ENCODE measurements at regions not wholly inside any gene's neighbourhood (a gene's known extent, or its start where the extent isn't known, plus 50 kb on each side); places are given as distances from the start of the nearest gene placed in this dataset.

- TF ChIP-seq RCOR1 (conservative IDR thresholded peaks at IDR 0.05; ENCODE audit: low read depth, low read length): no peak
Measured at GRCh38 chr3:20842002-20842401, 656.0 kb upstream of the SGO1 start (continued).

DNA sequence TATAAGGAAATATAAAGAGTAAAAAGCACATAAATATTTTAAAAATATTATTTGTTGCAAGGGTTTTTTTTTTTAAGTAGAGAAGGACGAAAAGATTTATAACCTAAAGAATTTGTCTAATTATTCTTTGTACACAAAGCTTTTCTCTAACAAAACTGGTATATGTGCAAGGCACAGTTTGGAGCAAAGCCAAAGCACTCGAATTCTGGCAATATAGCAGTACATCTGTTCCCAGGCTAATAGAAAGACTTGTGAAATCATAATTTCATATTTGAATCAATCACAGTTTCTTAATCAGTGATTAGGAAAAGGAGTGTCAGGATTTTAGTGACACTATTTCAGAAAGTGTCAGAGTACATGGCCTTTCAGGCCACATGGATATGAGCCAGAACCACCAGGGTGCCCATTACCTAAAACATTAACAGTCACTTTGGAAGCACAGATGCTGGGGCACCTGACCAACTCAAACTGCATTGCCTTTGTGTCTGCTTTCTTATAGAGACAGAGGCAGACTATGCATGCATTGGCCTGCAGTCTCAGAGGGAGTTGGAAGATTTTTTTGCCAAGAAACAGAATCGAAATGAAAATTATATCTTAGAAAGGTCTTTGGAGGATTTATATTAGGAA, 651.8 kb upstream of the SGO1 start:
- no peak for ATAC-seq
- CTCF ChIA-PET: no interaction called here
- POLR2A ChIA-PET: no interaction called here

More for the DNA sequence above, 651.8 kb upstream of the SGO1 start:
- DNase-seq (ENCODE audit: low read depth, low spot score): no peak
- no peaks in the 10 kb centered on the region for H3K27me3 ChIP-seq (replicated peaks in 1 of 2; ENCODE audit: control insufficient read depth in 2 of 2, insufficient read depth in 2 of 2, low read length in 1 of 2)
- H3K27ac ChIP-seq (ENCODE audit: control insufficient read depth, insufficient read depth): no peak overlapping the region
- BruUV-seq (replicated peaks): no TSS peak
- no peak overlapping the region for H3K4me3 ChIP-seq
- no peaks in the 10 kb centered on the region for H3K9me3 ChIP-seq (replicated peaks; ENCODE audit: control insufficient read depth, insufficient read depth, low read length)
- SMC1A ChIA-PET (ENCODE audit: uncharacterized antibody, unreplicated experiment): no interaction called here
- no peak for FAIRE-seq
- intact Hi-C loops (cut with micrococcal nuclease; ENCODE audit: unreplicated experiment) (no loop called here), in situ Hi-C loops (cut with MboI) (no loop called here)
- H3K9ac ChIP-seq (ENCODE audit: control insufficient read depth, insufficient read depth, low read length): no peak overlapping the region
- H3K36me3 ChIP-seq (ENCODE audit: control insufficient read depth in 2 of 2, insufficient read depth in 2 of 2, low read length in 1 of 2): no peaks in the 10 kb centered on the region
- H3K79me2 ChIP-seq (ENCODE audit: control insufficient read depth, insufficient read depth, low read length): no peaks in the 10 kb centered on the region
- H2AFZ ChIP-seq (ENCODE audit: control insufficient read depth, low read depth, low read length): no peak overlapping the region
- 0% methylated on average over 3 of the region's 3 CpGs for WGBS (ENCODE audit: insufficient coverage, insufficient replicate concordance, low lambda C conversion rate, missing lambda C conversion rate)
- H3K4me1 ChIP-seq (ENCODE audit: control insufficient read depth, insufficient read depth, low read length): no peaks in the 10 kb centered on the region
- H4K20me1 ChIP-seq (ENCODE audit: control insufficient read depth, insufficient read depth): no peaks in the 10 kb centered on the region
- RAD21 ChIA-PET (ENCODE audit: unreplicated experiment): no interaction called here
- H3K4me2 ChIP-seq (ENCODE audit: control insufficient read depth, insufficient read depth): no peak overlapping the region
- TF ChIP-seq IKZF1 (conservative IDR thresholded peaks at IDR 0.05): no peak
- TF ChIP-seq NFIC (IDR thresholded peaks at IDR 0.05; ENCODE audit: low read depth, low read length): no peak
- no peak for TF ChIP-seq MTA3 (IDR thresholded peaks at IDR 0.05; ENCODE audit: borderline replicate concordance, low read length)
- no peak for TF ChIP-seq IKZF2 (IDR thresholded peaks at IDR 0.05)
- TF ChIP-seq ZNF274 (IDR thresholded peaks at IDR 0.05; ENCODE audit: insufficient read depth, insufficient read length): no peak
- TF ChIP-seq MTA2 (IDR thresholded peaks at IDR 0.05; ENCODE audit: low read depth): no peak
- no peak for TF ChIP-seq CREM (IDR thresholded peaks at IDR 0.05; ENCODE audit: low read depth)
- TF ChIP-seq EED (IDR thresholded peaks at IDR 0.05; ENCODE audit: low read depth): no peak
- TF ChIP-seq, protein P1, sequence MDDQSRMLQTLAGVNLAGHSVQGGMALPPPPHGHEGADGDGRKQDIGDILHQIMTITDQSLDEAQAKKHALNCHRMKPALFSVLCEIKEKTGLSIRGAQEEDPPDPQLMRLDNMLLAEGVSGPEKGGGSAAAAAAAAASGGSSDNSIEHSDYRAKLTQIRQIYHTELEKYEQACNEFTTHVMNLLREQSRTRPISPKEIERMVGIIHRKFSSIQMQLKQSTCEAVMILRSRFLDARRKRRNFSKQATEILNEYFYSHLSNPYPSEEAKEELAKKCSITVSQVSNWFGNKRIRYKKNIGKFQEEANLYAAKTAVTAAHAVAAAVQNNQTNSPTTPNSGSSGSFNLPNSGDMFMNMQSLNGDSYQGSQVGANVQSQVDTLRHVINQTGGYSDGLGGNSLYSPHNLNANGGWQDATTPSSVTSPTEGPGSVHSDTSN (IDR thresholded peaks at IDR 0.05; ENCODE audit: insufficient replicate concordance, low read depth, low read length): no peak
- TF ChIP-seq RFX5 (IDR thresholded peaks at IDR 0.05; ENCODE audit: low read depth, low read length): no peak
- TF ChIP-seq KAT2A (conservative IDR thresholded peaks at IDR 0.05; ENCODE audit: control insufficient read depth, low read depth, low read length): no peak
- TF ChIP-seq TCF7 (IDR thresholded peaks at IDR 0.05; ENCODE audit: borderline replicate concordance): no peak
